Glomerular visceral epithelial cell (primary cell): ENCODE measurements at regions not wholly inside any gene's neighbourhood (a gene's known extent, or its start where the extent isn't known, plus 50 kb on each side); places are given as distances from the start of the nearest gene placed in this dataset.

ENCODE experiments used
- DNase-seq: peaks from one replicate; pipeline ENCODE4 v3.0.0-alpha.2; 2016; ENCODE audit errors: extremely low spot score

- DNase-seq: no peak
Measured at GRCh38 chr5:124584991-124585715, 161.3 kb downstream of the ZNF608 start.

- DNase-seq: peak; percentile 80
Measured at GRCh38 chr5:124583469-124584350, 162.7 kb downstream of the ZNF608 start.

GRCh38 chr5:124582561-124582840 lies 163.9 kb downstream of the ZNF608 start:
- DNase-seq: no peak

GRCh38 chr5:124581738-124582560 lies 164.5 kb downstream of the ZNF608 start:
- no peak for DNase-seq

GRCh38 chr5:124580925-124581737 lies 165.3 kb downstream of the ZNF608 start:
- DNase-seq: no peak

- no peak for DNase-seq
Measured at GRCh38 chr5:124580512-124580911, 165.9 kb downstream of the ZNF608 start.

GRCh38 chr5:124576848-124577409 lies 169.5 kb downstream of the ZNF608 start:
- DNase-seq: no peak

- no peak for DNase-seq
Measured at GRCh38 chr5:124575725-124576124, 170.7 kb downstream of the ZNF608 start.

- no peak for DNase-seq
Measured at GRCh38 chr5:124574521-124575436, 171.7 kb downstream of the ZNF608 start.

GRCh38 chr5:124572971-124573370 lies 173.5 kb downstream of the ZNF608 start:
- DNase-seq: no peak

GRCh38 chr5:124570285-124571035 lies 176.0 kb downstream of the ZNF608 start:
- DNase-seq: no peak

- DNase-seq: no peak
Measured at GRCh38 chr5:124566875-124567450, 179.5 kb downstream of the ZNF608 start.

- DNase-seq: peak; percentile 12
Measured at GRCh38 chr5:124561451-124561850, 185.0 kb downstream of the ZNF608 start.

- DNase-seq: no peak
Measured at GRCh38 chr5:124560370-124560769, 186.1 kb downstream of the ZNF608 start.

GRCh38 chr5:124557761-124558160 lies 188.7 kb downstream of the ZNF608 start:
- DNase-seq: no peak

- DNase-seq: no peak
Measured at GRCh38 chr5:124554746-124555578, 191.5 kb downstream of the ZNF608 start.

GRCh38 chr5:124553911-124554310 lies 192.5 kb downstream of the ZNF608 start:
- DNase-seq: no peak

- DNase-seq: no peak
Measured at GRCh38 chr5:124552526-124552925, 193.9 kb downstream of the ZNF608 start.
